NCI-H2227 (cell line): ENCODE measurements at regions not wholly inside any gene's neighbourhood (a gene's known extent, or its start where the extent isn't known, plus 50 kb on each side); places are given as distances from the start of the nearest gene placed in this dataset.

ENCODE experiments used
- DNase-seq: peaks from one replicate; lab custom pipeline; 2025; ENCODE audit not compliant: unreplicated experiment; lab: John Stamatoyannopoulos, UW

DNA sequence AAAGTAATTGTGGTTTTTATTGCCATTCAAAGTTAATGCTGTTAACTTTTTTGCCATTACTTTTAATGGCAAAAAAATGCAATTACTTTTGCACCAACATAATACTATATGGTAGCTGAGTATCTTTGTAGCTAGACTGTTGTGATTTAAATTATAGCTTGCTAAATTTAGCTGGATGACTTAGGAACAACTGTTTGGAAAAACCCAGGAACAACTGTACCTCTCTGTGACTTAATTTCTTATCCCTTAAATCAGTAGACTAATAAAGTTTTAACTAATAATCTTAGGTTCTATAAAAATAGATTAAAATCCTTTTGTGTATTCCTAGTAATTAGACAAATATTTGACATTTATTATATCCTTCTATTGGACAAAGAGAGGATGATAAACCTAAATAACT lies 268.2 kb downstream of the TENT5A start:
- DNase-seq: no peak

DNA sequence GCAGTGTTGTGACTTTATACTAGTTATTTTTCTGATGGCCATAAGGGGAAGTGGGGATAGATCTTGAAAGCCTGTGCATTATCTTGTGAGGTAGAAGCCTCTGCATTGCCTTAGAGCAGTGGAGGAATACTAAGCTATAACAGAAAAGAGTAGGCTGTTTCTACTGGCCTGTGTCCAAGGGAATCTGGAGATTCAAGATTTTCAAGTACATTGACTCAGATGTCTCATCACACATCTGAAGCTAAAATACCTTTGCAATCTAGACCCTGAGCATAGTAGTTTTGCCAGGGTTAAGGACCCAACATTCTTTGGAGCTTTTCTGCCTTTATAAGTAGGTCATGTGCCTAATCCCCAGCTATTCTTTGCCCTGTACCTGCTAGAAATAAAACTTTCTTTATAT lies 272.3 kb downstream of the TENT5A start:
- no peak for DNase-seq

DNA sequence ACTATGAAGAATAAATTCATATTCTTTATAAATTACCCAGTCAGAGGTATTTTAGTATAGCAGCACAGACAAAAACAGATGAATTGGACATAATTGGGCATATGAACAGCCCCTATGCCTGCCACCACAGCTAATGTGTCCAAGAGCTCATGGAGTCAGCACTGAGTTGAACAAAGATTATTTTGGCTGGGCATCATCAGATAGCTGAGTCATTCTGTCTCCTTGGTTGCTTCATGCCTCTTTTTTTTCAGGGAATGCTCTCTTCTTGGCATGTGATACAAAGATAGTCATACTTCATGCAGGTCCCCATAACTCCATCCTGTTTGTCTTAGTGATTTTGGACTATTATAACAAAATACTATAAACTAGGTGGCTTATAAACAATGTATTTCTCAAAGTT lies 275.6 kb downstream of the TENT5A start:
- no peak for DNase-seq

DNA sequence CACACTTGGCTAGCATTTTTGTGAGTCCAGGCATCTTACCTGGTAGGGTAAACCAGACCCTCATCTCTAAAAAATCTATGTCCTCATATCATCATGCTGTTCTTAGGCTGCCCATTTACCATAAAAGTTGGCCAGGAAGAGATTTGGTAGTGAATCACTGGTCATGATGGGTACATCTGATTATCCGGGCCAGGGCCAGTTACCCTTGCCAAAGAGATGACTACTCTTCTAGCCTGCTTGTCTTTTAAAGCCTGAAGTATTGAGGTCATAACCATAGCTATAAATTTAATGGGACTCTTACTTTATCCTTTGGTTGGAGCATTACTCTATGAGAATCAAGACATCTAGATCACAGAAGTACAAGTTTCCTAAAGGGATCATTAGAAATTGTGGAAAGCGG lies 276.8 kb downstream of the TENT5A start:
- DNase-seq: no peak

DNA sequence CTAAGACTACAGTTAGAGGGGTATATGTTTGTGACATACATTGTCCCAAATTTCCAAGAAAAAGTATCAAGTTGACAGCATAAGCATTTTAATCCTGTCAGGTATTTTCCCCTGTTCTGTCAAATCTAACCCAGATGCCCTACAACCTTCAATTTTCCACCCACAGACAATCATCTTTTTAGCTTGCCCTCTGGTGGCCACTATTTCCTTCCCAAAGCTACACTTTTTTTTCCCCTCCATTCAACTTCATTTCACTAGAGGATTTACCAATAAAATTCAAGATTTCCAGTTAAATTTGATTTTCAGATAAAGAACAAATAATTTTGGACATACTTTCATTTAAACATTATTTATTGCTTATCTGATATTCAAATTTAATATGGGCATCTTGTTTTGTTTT lies 286.6 kb downstream of the TENT5A start:
- DNase-seq: no peak

DNA sequence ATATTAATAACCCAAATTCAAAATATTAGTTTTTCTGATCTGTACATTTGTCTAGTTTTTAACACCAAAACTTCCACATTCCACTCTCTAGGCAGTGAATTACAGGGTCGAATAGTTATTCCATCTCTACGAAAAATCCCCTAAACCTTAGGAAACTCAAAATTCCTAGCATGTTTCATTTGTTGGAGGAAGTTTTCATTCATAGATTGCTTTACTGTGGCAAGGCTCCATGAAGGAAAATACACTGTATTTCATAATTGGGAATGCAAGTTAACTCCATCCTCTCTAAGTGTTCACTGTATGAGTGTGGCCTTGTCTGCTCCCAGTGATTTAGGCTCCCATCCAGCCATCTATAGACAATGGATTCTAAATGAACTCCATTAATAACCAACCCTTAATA lies 296.1 kb downstream of the TENT5A start:
- DNase-seq: no peak

DNA sequence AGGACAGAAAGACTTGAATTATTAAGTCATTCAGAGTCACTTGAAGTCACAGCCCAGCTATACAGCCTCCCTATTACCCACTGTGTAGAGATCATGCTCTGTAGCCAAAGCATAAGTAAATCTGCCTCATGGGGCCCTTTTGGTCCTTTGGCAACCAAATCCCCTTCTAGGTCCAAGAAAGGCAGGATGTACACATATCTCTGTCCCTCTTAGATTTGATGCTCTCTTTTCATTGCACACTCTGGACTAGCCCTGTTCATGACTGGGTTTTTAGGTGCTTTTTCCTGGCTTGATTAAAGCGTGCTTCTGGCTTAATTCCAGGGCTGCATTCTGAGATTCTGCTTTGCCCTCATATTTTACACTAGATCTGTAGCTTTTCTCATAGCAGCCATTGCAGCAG lies 296.8 kb downstream of the TENT5A start:
- no peak for DNase-seq

DNA sequence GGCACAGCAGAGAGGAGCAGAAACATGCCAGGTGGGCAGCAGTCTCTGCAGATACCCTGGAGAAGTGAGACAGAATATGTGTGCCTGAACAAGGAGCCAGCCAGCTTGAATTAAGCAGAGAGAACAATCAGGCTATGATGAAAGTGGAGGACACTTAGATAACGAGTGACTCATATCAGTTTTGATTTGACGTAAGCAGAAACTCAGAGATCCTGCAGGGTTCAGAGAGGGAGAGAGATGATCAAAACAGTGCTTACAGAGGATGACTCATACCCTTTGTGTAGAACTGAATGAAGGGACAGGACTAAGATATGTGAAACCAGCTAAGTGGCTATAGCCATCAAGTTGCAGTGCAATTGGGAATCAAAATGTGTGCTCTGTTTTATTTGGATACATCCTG lies 300.7 kb downstream of the TENT5A start:
- DNase-seq: no peak

DNA sequence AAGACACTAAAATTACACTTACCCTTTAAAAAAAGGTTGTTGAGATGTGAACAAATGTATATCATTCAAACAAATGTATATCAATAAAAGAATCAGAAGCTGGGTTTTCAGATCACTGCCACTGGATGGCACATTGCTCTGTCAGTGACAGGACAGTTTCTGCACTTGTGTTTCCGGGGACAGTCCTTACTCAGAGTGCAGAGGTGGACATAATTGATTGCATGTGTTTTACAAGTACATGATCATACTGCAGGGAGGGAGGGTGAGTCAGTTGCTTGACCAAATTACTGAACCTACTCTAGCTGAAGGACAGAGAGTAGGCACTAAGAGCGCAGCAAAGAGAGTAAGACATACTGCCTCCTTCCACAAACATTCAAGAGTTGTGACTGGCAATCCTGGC lies 302.3 kb downstream of the TENT5A start:
- no peak for DNase-seq

DNA sequence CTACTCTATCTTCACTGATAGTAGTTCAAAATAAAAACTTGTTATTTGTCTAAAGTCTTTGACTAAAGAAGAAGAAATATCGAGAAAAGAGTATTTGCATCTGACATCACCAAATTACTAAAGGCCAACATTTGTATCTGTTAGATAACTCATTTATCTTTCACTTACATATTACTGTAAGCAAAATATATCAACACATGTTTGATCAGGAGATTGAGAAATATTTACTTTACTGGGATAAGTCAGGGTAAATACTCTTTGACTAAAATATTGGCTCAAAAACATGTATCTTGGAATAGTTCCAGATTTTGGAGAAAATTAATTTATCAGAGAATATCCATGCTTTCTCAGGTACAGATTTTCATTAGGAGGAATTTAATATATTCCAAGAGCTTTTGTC lies 306.0 kb downstream of the TENT5A start:
- DNase-seq: no peak

DNA sequence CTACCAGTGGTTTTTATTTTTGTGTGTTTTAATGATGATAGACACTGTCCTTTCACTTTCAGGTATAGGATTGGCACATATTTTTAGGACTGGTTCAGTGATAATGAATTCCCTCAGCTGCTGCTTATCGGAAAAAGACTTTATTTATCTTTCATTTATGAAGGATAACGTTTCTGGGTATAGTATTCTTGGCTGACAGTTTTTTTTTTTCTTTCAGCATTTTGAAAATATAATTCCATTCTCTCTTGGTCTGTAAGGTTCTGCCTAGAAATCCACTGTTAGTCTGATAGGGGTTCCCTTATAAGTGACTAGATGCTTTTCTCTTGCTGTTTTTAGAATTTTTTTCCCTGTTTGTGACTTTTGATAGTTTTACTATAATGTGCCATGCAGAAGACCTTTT lies 313.1 kb downstream of the TENT5A start:
- no peak for DNase-seq

DNA sequence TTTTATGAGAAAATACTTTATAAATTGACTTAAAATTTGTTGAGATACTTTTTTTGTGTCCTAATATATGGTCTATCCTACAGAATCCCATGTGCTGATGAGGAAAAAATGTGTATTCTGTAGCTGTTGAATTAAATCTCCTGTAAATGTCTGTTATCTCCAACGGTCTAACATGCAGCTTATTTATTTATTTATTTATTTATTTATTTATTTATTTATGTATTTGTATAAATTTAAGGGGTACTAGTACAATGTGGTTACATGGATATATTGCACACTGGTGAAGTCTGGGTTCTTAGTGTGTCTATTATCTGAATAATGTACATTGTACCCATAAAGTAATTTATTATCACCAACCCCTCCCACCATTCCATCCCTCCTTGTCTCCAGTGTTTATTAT lies 315.5 kb downstream of the TENT5A start:
- DNase-seq: no peak

DNA sequence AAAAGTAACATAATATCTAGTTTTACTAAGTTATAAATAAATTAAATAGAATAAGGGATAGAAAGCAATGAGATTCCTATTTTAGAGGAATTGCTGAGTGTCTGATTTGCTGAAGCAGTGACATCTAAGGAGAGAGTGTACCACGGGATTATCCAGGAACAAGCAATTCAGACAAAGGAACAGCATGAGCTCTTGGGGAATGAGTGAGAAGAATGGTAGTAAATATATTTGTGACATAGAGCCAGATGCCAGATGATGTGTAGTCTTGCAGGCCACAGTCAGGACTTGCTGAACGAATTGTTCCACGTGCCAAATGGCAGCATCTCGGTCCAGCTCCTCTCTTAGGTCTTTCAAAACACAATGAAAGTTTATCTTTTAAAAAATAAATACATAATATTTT lies 339.2 kb downstream of the TENT5A start:
- DNase-seq: no peak

DNA sequence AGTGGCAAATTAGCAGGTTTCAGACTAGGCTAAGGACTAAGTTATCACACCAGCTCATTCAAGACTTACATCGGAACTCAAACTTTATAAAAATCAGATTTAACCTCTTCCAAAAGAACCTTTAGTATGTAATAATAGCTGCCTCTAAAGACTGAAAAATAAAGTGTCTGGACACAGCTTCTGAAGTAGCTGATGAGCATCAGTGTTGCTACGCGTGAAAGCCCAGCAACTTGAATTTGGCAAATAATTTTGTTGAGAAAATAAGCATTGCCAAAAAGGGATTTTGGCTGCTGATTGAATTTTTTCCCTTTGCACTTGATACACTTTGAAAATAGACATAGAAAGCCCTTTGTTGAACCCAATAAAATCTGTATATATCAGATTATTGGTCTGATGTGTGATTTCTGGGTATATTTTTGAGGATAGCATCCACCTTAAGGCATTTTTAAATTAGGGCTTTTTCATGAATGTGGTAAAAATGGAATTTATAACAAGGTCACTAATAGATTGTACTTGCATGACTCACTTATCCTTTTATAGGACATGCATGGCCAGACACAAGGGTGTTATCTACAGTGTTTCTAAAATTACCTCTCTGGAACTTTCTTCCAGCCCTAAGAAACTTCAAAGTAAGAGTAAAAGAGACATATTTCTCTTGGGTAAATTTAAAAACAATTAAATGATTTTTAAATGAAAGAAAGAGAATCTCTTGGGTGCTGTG lies 350.4 kb downstream of the TENT5A start:
- DNase-seq: no peak

DNA sequence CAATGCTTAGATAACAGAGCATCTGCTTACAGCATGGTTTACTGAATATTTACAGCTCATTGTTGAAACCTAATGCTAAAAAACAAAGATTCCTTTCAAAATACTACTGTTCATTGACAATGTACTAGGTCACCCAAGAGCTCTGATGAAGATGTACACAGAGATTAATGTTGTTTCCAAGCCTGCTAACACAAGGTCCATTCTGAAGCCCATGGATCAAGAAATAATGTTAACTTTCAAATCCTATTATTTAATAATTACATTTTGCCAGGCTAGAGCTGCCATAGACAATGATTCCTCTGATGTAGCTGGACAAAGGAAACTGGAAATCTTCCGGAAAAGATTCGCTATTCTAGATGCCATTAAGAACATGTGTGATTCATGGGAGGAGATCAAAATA lies 355.6 kb downstream of the TENT5A start:
- no peak for DNase-seq

DNA sequence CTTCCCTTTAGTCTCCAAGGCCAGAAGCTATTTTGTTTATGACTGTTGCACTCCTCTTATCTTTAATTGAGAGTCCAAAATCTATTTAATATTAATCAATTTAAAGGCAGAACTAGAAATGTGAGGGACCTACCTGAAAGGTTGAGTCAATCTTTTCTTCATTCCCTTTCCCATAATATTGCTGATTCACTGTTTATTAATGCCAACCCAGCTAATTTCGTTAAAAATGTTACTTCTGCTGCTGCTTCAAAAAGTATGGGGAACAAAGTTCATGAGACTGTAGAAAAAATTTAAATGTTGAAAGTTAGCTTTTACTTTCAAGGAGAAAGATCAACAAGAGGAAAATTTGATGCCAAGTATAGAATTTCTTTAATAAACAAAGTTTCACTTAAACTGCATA lies 365.3 kb downstream of the TENT5A start:
- DNase-seq: no peak

DNA sequence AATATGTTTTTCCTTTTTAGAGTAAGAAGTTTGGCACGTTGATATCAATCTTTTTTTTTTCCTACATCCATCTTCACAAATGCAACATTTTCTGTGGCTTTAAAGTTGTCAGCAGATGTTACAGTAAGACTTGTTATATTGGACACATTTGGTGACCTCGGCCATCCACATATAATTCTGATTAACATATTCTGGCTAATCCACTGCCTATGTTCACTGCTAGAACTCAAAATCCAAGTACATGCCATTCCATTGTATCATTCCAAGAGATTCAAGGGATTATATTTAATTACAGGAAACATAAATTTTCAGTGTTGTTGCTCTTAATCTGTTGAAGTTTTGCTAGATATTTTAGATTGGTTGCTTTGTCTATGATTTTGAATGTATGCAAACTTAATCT lies 367.6 kb downstream of the TENT5A start:
- DNase-seq: no peak

DNA sequence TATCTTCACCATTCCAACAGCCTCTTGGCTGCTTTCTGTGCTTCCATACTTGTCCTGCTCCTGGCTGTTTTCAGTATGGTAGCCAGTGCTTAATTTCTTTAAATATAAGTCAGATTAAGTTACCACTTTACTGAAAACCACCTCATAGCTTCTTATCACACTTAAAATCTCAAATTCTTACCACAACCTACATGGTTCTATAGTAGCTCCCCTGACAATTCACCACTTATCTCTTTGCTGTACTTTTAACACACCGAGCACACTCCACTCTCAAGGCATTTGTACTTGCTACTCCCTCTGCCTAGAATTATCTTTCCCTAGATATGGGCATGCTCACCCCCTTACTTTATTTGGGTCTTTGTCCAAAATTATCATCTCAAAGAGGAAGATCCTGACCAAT lies 369.0 kb downstream of the TENT5A start:
- DNase-seq: no peak

DNA sequence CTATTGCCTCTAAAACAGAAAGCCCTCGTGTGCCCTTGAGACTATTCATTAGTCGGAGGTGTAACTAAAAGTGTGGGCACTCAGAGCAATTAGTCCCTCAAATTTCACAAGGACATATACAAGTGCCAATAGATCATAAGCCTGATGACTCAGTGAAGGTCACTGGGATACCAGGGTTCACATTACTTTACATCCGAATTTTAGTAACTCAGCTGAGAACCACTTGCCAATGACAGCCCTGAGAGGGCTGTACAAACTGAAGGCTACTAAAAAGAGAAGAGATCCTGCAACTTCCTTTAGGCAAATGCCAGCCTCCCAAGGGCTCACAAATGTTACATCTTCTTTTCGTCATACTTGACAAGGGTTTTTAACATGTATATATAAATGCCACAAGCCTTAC lies 369.6 kb downstream of the TENT5A start:
- DNase-seq: no peak

DNA sequence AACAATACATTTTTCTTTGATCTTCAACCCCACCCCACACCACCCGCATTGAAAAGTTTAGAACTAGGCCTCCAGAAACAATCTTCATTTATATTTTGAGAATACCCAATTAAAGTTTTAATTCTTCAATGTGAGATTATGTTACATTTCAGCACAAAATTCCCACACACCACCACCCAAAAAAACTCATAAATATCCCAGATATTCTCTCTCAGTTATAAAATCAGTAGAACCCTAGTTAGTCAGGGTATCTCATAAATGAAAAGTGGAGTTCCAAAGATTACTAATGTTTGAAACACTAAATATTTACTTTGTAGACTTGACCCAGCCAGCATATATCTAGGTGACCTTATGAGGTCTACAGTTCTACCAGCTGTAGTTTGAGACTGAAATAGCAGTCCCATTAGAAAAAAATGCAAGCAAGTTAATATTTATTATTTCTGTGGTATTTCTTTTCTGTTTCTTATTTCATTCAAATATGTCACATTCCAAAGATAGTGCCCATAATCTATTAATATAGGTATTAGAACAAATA lies 371.0 kb downstream of the TENT5A start:
- no peak for DNase-seq

DNA sequence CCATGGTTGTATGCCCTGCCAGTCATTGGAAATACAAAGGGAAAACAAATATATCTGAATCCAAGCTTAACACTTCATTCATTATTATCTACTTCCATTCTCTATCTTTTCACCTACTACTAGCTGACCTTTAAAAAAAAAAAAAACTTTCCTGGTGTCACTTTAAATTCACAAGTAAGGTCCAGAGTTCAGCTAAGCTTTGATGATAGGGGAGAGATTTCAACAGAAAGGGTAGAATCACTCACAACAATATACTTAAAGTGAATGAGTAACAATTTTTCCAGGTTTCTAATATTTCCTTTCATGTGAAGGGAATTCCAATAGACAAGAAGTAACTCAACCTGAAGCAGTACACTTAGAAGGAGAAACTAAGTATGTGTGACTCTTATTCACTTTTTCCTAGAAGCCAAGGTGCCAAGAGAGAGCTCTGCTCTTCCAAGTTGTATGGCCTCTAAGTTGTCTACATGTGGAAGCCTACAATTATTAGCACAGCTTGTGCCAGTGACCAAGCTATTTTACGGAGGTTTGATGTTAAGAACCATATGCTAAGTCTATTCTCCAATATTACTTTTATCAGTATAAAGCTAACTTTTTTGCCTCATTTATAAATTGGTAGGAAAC lies 371.7 kb downstream of the TENT5A start:
- DNase-seq: no peak

DNA sequence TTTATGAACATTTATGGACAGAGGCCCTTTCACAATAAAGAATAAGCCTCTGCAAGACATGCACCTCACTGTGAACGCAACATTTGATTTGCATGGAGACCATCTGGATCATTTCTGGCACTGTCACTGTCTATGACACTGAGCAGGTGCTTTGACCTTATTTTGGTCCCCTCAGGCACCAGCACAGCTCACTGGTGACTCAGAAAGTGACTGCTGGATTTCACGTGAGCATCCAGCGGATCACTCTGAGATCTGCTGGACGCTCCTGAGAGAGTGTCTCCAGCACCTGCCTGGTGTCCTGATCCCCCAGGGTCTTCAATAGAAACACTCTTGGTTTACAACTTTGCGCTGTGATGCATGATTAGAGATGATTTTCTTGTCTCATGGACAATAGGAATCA lies 375.7 kb downstream of the TENT5A start:
- DNase-seq: no peak

DNA sequence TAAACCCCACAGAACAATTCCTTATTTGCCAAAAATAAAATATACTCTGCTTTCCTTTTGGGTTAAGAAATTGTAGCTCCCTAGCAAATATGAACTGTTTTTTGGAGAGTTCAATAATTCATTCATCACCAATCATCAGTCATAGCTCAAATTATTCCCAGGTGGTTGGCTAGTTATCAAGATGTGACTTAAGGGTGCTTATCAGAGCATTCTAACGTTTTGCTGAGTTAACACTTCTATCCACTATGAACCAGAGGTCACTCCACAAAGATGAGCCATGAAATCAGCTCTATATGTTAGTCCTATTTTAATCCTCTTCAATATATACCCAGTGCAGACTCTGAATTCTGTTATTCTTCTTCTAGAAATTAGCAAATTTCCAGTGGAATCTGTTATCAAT lies 379.1 kb downstream of the TENT5A start:
- no peak for DNase-seq
